ENCODE measurements at regions not wholly inside any gene's neighbourhood (a gene's known extent, or its start where the extent isn't known, plus 50 kb on each side); places are given as distances from the start of the nearest gene placed in this dataset.

- TF ChIP-seq, protein P1, sequence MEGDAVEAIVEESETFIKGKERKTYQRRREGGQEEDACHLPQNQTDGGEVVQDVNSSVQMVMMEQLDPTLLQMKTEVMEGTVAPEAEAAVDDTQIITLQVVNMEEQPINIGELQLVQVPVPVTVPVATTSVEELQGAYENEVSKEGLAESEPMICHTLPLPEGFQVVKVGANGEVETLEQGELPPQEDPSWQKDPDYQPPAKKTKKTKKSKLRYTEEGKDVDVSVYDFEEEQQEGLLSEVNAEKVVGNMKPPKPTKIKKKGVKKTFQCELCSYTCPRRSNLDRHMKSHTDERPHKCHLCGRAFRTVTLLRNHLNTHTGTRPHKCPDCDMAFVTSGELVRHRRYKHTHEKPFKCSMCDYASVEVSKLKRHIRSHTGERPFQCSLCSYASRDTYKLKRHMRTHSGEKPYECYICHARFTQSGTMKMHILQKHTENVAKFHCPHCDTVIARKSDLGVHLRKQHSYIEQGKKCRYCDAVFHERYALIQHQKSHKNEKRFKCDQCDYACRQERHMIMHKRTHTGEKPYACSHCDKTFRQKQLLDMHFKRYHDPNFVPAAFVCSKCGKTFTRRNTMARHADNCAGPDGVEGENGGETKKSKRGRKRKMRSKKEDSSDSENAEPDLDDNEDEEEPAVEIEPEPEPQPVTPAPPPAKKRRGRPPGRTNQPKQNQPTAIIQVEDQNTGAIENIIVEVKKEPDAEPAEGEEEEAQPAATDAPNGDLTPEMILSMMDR (IDR thresholded peaks at IDR 0.05; ENCODE audit: poor library complexity) = no peak
- TF ChIP-seq EZH2phosphoT487 (IDR thresholded peaks at IDR 0.05; ENCODE audit: low read depth, severe bottlenecking, unreplicated experiment) (no peak), EZH2 (IDR thresholded peaks at IDR 0.05; ENCODE audit: borderline replicate concordance) (no peak)
These were observed 197.1 kb upstream of the HMHB1 start for GRCh38 chr5:143614831-143615230.

Measured in hepatocyte (in vitro differentiated cells).